CD4-positive, CD25-positive, alpha-beta regulatory T cell (primary cell): ENCODE measurements at regions not wholly inside any gene's neighbourhood (a gene's known extent, or its start where the extent isn't known, plus 50 kb on each side); places are given as distances from the start of the nearest gene placed in this dataset.

ENCODE experiments used
- ATAC-seq, 2 donors: fragments of 150-1000 bp; cut with Tn5 transposase; one replicate each; pipeline ENCODE4 v1.10.0; 2021; ENCODE audit warnings: low read depth in 2 of 2, moderate number of reproducible peaks in 2 of 2, moderate library complexity in 1 of 2
- DNase-seq, 3 donors: peaks; one replicate each; pipeline versions ENCODE4 v3.0.0 to v3.0.0-alpha.2; 2012 to 2022; ENCODE audit warnings: mixed read lengths in 1 of 3
- H3K27ac ChIP-seq: one replicate; pipeline ENCODE4 v1.7.0; 2013; ENCODE audit warnings: mild to moderate bottlenecking, low read length; ENCODE audit not compliant: insufficient read depth, poor library complexity, severe bottlenecking
- H3K27me3 ChIP-seq: one replicate; pipeline ENCODE4 v1.7.0; 2013; ENCODE audit warnings: low read length; ENCODE audit not compliant: control insufficient read depth, insufficient read depth
- H3K36me3 ChIP-seq: one replicate; pipeline ENCODE4 v1.7.0; 2013; ENCODE audit warnings: mild to moderate bottlenecking, low read length, moderate library complexity; ENCODE audit not compliant: control insufficient read depth, insufficient read depth
- H3K4me1 ChIP-seq: 2 replicates; pipeline ENCODE4 v1.7.0; 2013; ENCODE audit warnings: mild to moderate bottlenecking, low read length; ENCODE audit not compliant: insufficient read depth, control insufficient read depth, poor library complexity, severe bottlenecking
- H3K4me3 ChIP-seq: one replicate; pipeline ENCODE4 v1.7.0; 2013; ENCODE audit warnings: low read depth, mild to moderate bottlenecking, low read length, moderate library complexity
- H3K9me3 ChIP-seq, 2 experiments: 1 replicate in 1 of 2; 2 replicates in 1 of 2; pipeline ENCODE4 v1.7.0; 2013; ENCODE audit warnings: low read length in 2 of 2, mild to moderate bottlenecking in 1 of 2, moderate library complexity in 1 of 2; ENCODE audit not compliant: control insufficient read depth in 2 of 2
- H3K27ac Mint-ChIP-seq, 3 donors: one replicate each; pipeline ENCODE4 v1.8.0; 2020 to 2022; ENCODE audit warnings: mild to moderate bottlenecking in 3 of 3, mixed read lengths in 3 of 3, moderate library complexity in 2 of 3
- H3K27me3 Mint-ChIP-seq: one replicate; pipeline ENCODE4 v1.8.0; 2022; ENCODE audit warnings: mild to moderate bottlenecking, mixed read lengths
- H3K36me3 Mint-ChIP-seq: one replicate; pipeline ENCODE4 v1.8.0; 2020; ENCODE audit warnings: mixed read lengths
- H3K4me1 Mint-ChIP-seq, 4 donors: one replicate each; pipeline ENCODE4 v1.8.0; 2020 to 2022; ENCODE audit warnings: mixed read lengths in 4 of 4, mild to moderate bottlenecking in 1 of 4
- H3K4me3 Mint-ChIP-seq, 4 donors: one replicate each; pipeline ENCODE4 v1.8.0; 2020 to 2022; ENCODE audit warnings: mild to moderate bottlenecking in 4 of 4, mixed read lengths in 4 of 4, moderate library complexity in 3 of 4
- H3K9me3 Mint-ChIP-seq, 7 donors: one replicate each; pipeline ENCODE4 v1.8.0; 2020 to 2022; ENCODE audit warnings: mixed read lengths in 7 of 7, mild to moderate bottlenecking in 3 of 7, moderate library complexity in 2 of 7

DNA sequence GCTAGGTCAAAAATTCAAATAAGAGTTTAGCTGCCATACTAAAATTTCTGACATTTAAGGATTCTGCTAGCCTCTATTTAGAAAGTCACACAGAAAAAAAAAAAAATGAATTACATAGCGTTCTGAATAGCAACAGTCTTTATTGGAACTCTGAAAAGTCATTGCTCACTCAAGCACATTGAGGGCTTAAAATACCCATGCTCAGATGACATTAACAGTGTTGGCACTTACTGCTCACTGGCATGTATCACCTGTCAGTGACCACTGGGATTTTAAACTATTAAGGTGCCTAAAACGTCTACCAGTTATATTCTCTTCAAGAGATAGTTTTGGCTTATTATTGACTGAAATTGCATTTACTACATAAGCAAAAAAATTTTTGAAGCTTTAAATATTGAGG is 468.0 kb upstream of the SPHKAP start:
- H3K27me3 ChIP-seq: no peaks in the 10 kb centered on the region
- H3K27ac ChIP-seq: no peak overlapping the region
- Mint-ChIP-seq H3K27me3 (peaks cover 4% of the 10 kb centered on the region), H3K27ac (no peak overlapping the region), H3K4me3 (no peak overlapping the region), H3K4me1 (no peaks in the 10 kb centered on the region), H3K9me3 (peaks cover 0 to 11% (median 4%) of the 10 kb centered on the region in 7 donors), H3K36me3 (no peaks in the 10 kb centered on the region)
- ATAC-seq: no peak
- H3K4me3 ChIP-seq: no peak overlapping the region
- no peaks in the 10 kb centered on the region for H3K4me1 ChIP-seq
- no peaks in the 10 kb centered on the region for H3K36me3 ChIP-seq
- no peak for DNase-seq
- no peaks in the 10 kb centered on the region for H3K9me3 ChIP-seq

DNA sequence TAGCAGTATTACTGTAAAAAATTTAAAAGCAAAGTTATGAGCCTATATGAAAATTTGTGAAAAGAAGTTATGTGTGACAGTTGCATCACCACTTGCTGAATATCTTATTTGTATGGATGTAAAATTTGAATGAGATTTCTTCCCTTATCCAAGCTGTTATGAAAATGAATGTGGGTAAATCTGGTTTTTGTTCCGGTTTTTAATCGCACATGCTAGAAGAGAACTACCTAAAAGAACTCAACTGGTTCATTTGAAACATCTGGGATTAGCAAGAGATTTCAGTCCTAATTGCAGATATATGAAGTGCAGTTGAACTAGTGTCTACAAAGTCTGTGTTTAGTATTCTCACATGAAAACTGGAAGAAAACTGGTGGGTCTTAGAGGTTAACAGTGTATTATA is 467.1 kb upstream of the SPHKAP start:
- Mint-ChIP-seq H3K4me3 (no peak overlapping the region), H3K4me1 (no peaks in the 10 kb centered on the region), H3K9me3 (peaks cover 0 to 11% (median 2%) of the 10 kb centered on the region in 7 donors), H3K27me3 (peaks cover 4% of the 10 kb centered on the region), H3K36me3 (no peaks in the 10 kb centered on the region), H3K27ac (no peak overlapping the region)
- no peaks in the 10 kb centered on the region for H3K27me3 ChIP-seq
- ATAC-seq (no peak), DNase-seq (no peak)
- no peaks in the 10 kb centered on the region for H3K9me3 ChIP-seq
- H3K36me3 ChIP-seq: no peaks in the 10 kb centered on the region
- H3K27ac ChIP-seq: no peak overlapping the region
- no peak overlapping the region for H3K4me3 ChIP-seq
- H3K4me1 ChIP-seq: no peaks in the 10 kb centered on the region

- no peaks in the 10 kb centered on the region for H3K27me3 ChIP-seq
- Mint-ChIP-seq H3K4me1 (no peaks in the 10 kb centered on the region), H3K27ac (no peak overlapping the region), H3K27me3 (peaks cover 4% of the 10 kb centered on the region), H3K36me3 (no peaks in the 10 kb centered on the region), H3K4me3 (no peak overlapping the region), H3K9me3 (peaks cover 1 to 14% (median 3%) of the 10 kb centered on the region in 7 donors)
- ATAC-seq (no peak), DNase-seq (no peak)
- H3K36me3 ChIP-seq: no peaks in the 10 kb centered on the region
- H3K4me3 ChIP-seq: no peak overlapping the region
- no peaks in the 10 kb centered on the region for H3K4me1 ChIP-seq
- no peaks in the 10 kb centered on the region for H3K9me3 ChIP-seq
- no peak overlapping the region for H3K27ac ChIP-seq
Observed at GRCh38 chr2:228646061-228646460, 464.6 kb upstream of the SPHKAP start.

GRCh38 chr2:228644199-228644598 is 462.7 kb upstream of the SPHKAP start:
- Mint-ChIP-seq H3K9me3 (peaks cover 1 to 10% (median 3%) of the 10 kb centered on the region in 7 donors), H3K4me1 (no peaks in the 10 kb centered on the region), H3K27me3 (no peaks in the 10 kb centered on the region), H3K36me3 (no peaks in the 10 kb centered on the region), H3K4me3 (no peak overlapping the region), H3K27ac (no peak overlapping the region)
- Histone ChIP-seq H3K36me3 (no peaks in the 10 kb centered on the region), H3K9me3 (no peaks in the 10 kb centered on the region), H3K27ac (no peak overlapping the region), H3K4me3 (no peak overlapping the region), H3K4me1 (no peaks in the 10 kb centered on the region), H3K27me3 (no peaks in the 10 kb centered on the region)
- no peak for DNase-seq
- ATAC-seq: no peak

DNA sequence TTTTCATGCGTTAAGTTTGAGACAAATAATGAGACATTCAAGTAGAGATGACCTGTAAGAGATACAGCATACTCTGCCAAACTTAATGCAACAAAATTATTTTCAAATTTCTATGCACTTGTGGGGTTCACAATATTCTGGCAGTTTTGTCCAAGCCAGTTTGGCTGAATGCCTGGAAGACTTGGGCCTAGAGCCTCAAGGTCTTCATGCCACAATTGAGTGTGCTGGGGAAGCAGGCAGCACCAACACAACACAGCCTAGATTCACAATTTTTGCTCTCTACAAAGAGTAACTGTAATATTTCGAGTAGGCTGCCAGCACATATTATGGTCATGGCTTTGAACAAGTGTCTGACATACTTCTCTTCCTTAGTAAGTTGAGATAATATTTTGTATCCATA is 461.4 kb upstream of the SPHKAP start:
- H3K9me3 Mint-ChIP-seq: peaks cover 0 to 15% (median 3%) of the 10 kb centered on the region in 7 donors
- Histone ChIP-seq H3K4me3 (no peak overlapping the region), H3K36me3 (no peaks in the 10 kb centered on the region), H3K27ac (no peak overlapping the region), H3K27me3 (no peaks in the 10 kb centered on the region), H3K9me3 (no peaks in the 10 kb centered on the region), H3K4me1 (no peaks in the 10 kb centered on the region)
- H3K36me3 Mint-ChIP-seq: no peaks in the 10 kb centered on the region
- H3K27ac Mint-ChIP-seq: no peak overlapping the region
- no peaks in the 10 kb centered on the region for H3K4me1 Mint-ChIP-seq
- ATAC-seq: no peak
- no peaks in the 10 kb centered on the region for H3K27me3 Mint-ChIP-seq
- no peak for DNase-seq
- no peak overlapping the region for H3K4me3 Mint-ChIP-seq

GRCh38 chr2:228630786-228631185 is 449.3 kb upstream of the SPHKAP start:
- H3K4me3 Mint-ChIP-seq: no peak overlapping the region
- H3K36me3 Mint-ChIP-seq: no peaks in the 10 kb centered on the region
- H3K27me3 Mint-ChIP-seq: no peaks in the 10 kb centered on the region
- H3K4me1 Mint-ChIP-seq: no peaks in the 10 kb centered on the region
- DNase-seq (no peak), ATAC-seq (no peak)
- H3K27ac ChIP-seq: no peak overlapping the region
- no peak overlapping the region for H3K4me3 ChIP-seq
- no peaks in the 10 kb centered on the region for H3K4me1 ChIP-seq
- H3K27me3 ChIP-seq: no peaks in the 10 kb centered on the region
- peaks cover 0 to 10% (median 6%) of the 10 kb centered on the region in 7 donors for H3K9me3 Mint-ChIP-seq
- no peaks in the 10 kb centered on the region for H3K36me3 ChIP-seq
- no peak overlapping the region for H3K27ac Mint-ChIP-seq
- no peaks in the 10 kb centered on the region for H3K9me3 ChIP-seq

DNA sequence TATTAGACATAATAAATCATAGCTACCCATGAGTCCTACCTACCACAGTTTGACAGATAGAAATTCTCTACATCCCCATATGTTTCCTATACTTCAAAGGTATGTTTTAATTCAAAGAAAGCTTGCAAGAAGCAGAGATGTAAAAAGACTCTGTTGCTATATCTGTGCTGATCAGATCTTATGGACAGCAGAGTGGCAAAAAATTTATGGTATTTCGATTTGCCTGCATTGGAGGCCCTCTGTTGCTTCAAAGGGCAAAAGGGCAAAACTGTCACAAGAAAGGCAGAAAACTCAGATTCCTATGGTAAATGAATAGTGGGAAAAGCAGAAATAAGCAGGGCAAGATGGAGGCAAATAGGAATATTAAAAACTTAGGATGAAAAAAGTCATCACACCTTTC is 447.8 kb upstream of the SPHKAP start:
- Mint-ChIP-seq H3K27me3 (no peaks in the 10 kb centered on the region), H3K4me3 (no peak overlapping the region), H3K4me1 (no peaks in the 10 kb centered on the region), H3K36me3 (no peaks in the 10 kb centered on the region), H3K9me3 (peaks cover 0 to 9% (median 6%) of the 10 kb centered on the region in 7 donors), H3K27ac (no peak overlapping the region)
- no peak for ATAC-seq
- no peak overlapping the region for H3K27ac ChIP-seq
- no peak overlapping the region for H3K4me3 ChIP-seq
- no peaks in the 10 kb centered on the region for H3K27me3 ChIP-seq
- no peaks in the 10 kb centered on the region for H3K4me1 ChIP-seq
- no peaks in the 10 kb centered on the region for H3K9me3 ChIP-seq
- H3K36me3 ChIP-seq: no peaks in the 10 kb centered on the region
- no peak for DNase-seq

DNA sequence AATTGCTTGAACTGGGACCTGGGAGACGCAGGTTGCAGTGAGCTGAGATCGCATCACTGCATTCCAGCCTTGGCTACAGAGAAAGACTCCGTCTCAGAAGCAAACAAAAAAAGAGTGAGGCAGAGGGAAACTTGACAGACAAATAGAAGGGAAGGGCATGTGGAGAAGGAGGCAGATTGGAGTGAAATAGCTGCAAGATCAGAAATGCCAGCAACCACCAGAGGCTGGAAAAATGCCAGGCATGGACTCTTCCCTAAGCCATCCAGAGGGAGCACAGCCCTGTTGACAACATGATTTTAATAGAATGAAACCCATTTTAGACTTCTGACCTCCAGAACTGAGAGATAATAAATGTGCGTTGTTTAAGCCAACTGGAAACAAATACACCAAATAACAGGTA is 447.2 kb upstream of the SPHKAP start:
- H3K4me1 ChIP-seq: no peaks in the 10 kb centered on the region
- no peaks in the 10 kb centered on the region for H3K27me3 ChIP-seq
- H3K4me3 ChIP-seq: no peak overlapping the region
- Mint-ChIP-seq H3K27me3 (no peaks in the 10 kb centered on the region), H3K27ac (no peak overlapping the region), H3K9me3 (peaks cover 0 to 9% (median 6%) of the 10 kb centered on the region in 7 donors), H3K4me1 (no peaks in the 10 kb centered on the region), H3K36me3 (no peaks in the 10 kb centered on the region), H3K4me3 (no peak overlapping the region)
- no peaks in the 10 kb centered on the region for H3K36me3 ChIP-seq
- no peaks in the 10 kb centered on the region for H3K9me3 ChIP-seq
- DNase-seq: no peak
- ATAC-seq: no peak
- no peak overlapping the region for H3K27ac ChIP-seq
